ENCODE measurements at regions not wholly inside any gene's neighbourhood (a gene's known extent, or its start where the extent isn't known, plus 50 kb on each side); places are given as distances from the start of the nearest gene placed in this dataset.
A peak's percentile ranks its signal among the peaks of the same experiment; 100 is the strongest.

DNA sequence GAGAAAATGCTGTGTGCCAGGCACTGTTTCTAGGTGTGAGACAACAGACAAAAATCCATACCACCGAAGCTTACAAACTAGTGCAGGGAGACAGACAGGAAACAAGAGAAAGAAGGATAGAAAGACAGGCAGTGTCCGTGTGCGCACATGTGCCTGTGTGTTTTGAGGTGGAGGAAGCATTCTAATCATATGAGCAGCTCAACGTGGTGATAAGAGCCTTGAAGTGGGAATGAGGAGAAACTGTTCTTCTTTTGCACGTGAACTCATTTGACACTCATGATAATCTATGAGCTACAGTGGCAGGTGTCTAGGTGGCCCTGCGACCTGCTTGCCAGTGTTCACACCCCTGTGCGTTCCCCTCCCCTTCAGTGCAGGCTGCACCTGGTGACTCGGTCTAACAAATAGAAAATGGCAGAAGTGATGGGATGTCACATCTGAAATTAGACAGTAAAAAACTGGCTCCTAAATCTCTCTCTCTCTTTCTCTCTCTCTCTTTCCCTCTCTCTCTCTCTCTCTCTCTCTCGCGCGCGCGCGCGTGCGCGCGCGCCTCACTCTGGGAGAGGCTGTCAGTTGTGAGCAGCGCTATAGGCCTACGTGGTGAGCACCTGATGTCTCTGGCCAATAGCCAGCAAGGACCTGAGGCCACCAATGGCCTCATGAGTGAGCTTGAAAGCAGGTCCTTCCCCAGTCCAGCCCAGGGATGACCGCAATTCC is 74.8 kb downstream of the EN1 start (continued):
- TF ChIP-seq, protein P1, sequence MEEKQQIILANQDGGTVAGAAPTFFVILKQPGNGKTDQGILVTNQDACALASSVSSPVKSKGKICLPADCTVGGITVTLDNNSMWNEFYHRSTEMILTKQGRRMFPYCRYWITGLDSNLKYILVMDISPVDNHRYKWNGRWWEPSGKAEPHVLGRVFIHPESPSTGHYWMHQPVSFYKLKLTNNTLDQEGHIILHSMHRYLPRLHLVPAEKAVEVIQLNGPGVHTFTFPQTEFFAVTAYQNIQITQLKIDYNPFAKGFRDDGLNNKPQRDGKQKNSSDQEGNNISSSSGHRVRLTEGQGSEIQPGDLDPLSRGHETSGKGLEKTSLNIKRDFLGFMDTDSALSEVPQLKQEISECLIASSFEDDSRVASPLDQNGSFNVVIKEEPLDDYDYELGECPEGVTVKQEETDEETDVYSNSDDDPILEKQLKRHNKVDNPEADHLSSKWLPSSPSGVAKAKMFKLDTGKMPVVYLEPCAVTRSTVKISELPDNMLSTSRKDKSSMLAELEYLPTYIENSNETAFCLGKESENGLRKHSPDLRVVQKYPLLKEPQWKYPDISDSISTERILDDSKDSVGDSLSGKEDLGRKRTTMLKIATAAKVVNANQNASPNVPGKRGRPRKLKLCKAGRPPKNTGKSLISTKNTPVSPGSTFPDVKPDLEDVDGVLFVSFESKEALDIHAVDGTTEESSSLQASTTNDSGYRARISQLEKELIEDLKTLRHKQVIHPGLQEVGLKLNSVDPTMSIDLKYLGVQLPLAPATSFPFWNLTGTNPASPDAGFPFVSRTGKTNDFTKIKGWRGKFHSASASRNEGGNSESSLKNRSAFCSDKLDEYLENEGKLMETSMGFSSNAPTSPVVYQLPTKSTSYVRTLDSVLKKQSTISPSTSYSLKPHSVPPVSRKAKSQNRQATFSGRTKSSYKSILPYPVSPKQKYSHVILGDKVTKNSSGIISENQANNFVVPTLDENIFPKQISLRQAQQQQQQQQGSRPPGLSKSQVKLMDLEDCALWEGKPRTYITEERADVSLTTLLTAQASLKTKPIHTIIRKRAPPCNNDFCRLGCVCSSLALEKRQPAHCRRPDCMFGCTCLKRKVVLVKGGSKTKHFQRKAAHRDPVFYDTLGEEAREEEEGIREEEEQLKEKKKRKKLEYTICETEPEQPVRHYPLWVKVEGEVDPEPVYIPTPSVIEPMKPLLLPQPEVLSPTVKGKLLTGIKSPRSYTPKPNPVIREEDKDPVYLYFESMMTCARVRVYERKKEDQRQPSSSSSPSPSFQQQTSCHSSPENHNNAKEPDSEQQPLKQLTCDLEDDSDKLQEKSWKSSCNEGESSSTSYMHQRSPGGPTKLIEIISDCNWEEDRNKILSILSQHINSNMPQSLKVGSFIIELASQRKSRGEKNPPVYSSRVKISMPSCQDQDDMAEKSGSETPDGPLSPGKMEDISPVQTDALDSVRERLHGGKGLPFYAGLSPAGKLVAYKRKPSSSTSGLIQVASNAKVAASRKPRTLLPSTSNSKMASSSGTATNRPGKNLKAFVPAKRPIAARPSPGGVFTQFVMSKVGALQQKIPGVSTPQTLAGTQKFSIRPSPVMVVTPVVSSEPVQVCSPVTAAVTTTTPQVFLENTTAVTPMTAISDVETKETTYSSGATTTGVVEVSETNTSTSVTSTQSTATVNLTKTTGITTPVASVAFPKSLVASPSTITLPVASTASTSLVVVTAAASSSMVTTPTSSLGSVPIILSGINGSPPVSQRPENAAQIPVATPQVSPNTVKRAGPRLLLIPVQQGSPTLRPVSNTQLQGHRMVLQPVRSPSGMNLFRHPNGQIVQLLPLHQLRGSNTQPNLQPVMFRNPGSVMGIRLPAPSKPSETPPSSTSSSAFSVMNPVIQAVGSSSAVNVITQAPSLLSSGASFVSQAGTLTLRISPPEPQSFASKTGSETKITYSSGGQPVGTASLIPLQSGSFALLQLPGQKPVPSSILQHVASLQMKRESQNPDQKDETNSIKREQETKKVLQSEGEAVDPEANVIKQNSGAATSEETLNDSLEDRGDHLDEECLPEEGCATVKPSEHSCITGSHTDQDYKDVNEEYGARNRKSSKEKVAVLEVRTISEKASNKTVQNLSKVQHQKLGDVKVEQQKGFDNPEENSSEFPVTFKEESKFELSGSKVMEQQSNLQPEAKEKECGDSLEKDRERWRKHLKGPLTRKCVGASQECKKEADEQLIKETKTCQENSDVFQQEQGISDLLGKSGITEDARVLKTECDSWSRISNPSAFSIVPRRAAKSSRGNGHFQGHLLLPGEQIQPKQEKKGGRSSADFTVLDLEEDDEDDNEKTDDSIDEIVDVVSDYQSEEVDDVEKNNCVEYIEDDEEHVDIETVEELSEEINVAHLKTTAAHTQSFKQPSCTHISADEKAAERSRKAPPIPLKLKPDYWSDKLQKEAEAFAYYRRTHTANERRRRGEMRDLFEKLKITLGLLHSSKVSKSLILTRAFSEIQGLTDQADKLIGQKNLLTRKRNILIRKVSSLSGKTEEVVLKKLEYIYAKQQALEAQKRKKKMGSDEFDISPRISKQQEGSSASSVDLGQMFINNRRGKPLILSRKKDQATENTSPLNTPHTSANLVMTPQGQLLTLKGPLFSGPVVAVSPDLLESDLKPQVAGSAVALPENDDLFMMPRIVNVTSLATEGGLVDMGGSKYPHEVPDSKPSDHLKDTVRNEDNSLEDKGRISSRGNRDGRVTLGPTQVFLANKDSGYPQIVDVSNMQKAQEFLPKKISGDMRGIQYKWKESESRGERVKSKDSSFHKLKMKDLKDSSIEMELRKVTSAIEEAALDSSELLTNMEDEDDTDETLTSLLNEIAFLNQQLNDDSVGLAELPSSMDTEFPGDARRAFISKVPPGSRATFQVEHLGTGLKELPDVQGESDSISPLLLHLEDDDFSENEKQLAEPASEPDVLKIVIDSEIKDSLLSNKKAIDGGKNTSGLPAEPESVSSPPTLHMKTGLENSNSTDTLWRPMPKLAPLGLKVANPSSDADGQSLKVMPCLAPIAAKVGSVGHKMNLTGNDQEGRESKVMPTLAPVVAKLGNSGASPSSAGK (IDR thresholded peaks at IDR 0.05), result peak; percentile 77
- TF ChIP-seq ILF3 (IDR thresholded peaks at IDR 0.05; ENCODE audit: borderline replicate concordance) (no peak), PTTG1 (tag; IDR thresholded peaks at IDR 0.05; ENCODE audit: low read depth) (no peak)
- TF ChIP-seq, protein P2, sequence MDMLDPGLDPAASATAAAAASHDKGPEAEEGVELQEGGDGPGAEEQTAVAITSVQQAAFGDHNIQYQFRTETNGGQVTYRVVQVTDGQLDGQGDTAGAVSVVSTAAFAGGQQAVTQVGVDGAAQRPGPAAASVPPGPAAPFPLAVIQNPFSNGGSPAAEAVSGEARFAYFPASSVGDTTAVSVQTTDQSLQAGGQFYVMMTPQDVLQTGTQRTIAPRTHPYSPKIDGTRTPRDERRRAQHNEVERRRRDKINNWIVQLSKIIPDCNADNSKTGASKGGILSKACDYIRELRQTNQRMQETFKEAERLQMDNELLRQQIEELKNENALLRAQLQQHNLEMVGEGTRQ (CRISPR knock-in tag; IDR thresholded peaks at IDR 0.05), result 0 out of 2 replicates have a peak, but pooled peaks have one; percentile 8

All from K562 (cell line).